HG02623 (cell line): ENCODE measurements at regions not wholly inside any gene's neighbourhood (a gene's known extent, or its start where the extent isn't known, plus 50 kb on each side); places are given as distances from the start of the nearest gene placed in this dataset.
"Not testable (repeated sequence)": the region's sequence is repeated elsewhere in the genome, so short reads cannot be mapped to it uniquely, and the experiment has no call there.

Experiments
- ATAC-seq: cut with Tn5 transposase; IDR thresholded peaks from one replicate; pipeline ENCODE4 v1.9.1; 2021; ENCODE audit warnings: moderate library complexity; ENCODE audit not compliant: unreplicated experiment

GRCh38 chr2:160721089-160722040 is 227.8 kb upstream of the RBMS1 start:
- ATAC-seq: no peak

- ATAC-seq: no peak
Measured at GRCh38 chr2:160726046-160726445, 232.4 kb upstream of the RBMS1 start.

- no peak for ATAC-seq
Measured at GRCh38 chr2:160730296-160730995, 236.8 kb upstream of the RBMS1 start.

- no peak for ATAC-seq
Measured at GRCh38 chr2:160731415-160731814, 237.8 kb upstream of the RBMS1 start.

- no peak for ATAC-seq
Measured at GRCh38 chr2:160731856-160732255, 238.2 kb upstream of the RBMS1 start.

GRCh38 chr2:160735696-160736095 is 242.1 kb upstream of the RBMS1 start:
- no peak for ATAC-seq

GRCh38 chr2:160736148-160737028 is 242.8 kb upstream of the RBMS1 start:
- ATAC-seq: no peak

- no peak for ATAC-seq
Measured at GRCh38 chr2:160737247-160737646, 243.6 kb upstream of the RBMS1 start.

- no peak for ATAC-seq
Measured at GRCh38 chr2:160741271-160741670, 247.7 kb upstream of the RBMS1 start.

GRCh38 chr2:160741815-160742214 is 248.2 kb upstream of the RBMS1 start:
- ATAC-seq: no peak

GRCh38 chr2:160742667-160743066 is 249.1 kb upstream of the RBMS1 start:
- ATAC-seq: no peak

- ATAC-seq: no peak
Measured at GRCh38 chr2:160747501-160748170, 254.0 kb upstream of the RBMS1 start.

- no peak for ATAC-seq
Measured at GRCh38 chr2:160751021-160751420, 257.4 kb upstream of the RBMS1 start.

- ATAC-seq: no peak
Measured at GRCh38 chr2:160752475-160753330, 259.1 kb upstream of the RBMS1 start.

GRCh38 chr2:160753331-160753654 is 259.7 kb upstream of the RBMS1 start:
- no peak for ATAC-seq

GRCh38 chr2:160753960-160754359 is 260.4 kb upstream of the RBMS1 start:
- no peak for ATAC-seq

GRCh38 chr2:160756481-160756880 is 262.9 kb upstream of the RBMS1 start:
- ATAC-seq: no peak

- ATAC-seq: not testable (repeated sequence)
Measured at GRCh38 chr2:160762493-160763128, 269.0 kb upstream of the RBMS1 start.

GRCh38 chr2:160783474-160783873 is 289.9 kb upstream of the RBMS1 start:
- no peak for ATAC-seq
